ENCODE measurements at regions not wholly inside any gene's neighbourhood (a gene's known extent, or its start where the extent isn't known, plus 50 kb on each side); places are given as distances from the start of the nearest gene placed in this dataset.

GRCh38 chr5:143761663-143762062, 50.3 kb upstream of the HMHB1 start:
- no peak for DNase-seq (ENCODE audit: low spot score)

DNA sequence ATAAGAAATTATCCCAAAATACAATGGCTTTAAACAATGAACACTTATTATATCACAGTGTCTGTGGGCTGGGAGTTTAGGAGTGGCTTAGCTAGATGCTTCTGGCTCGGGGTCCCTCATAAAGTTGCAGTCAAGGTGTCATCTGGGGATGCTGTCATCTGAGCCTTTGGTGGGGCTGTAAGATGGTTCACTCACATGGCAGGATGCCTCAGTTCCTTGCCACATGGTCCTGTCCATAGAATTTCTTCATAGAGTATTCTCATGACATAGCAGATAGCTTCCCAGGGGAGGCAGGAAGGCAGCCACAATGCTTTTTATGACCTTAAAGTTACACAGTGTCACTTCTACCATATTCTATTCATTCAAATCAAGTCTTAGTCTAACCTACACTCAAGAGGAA, 51.2 kb upstream of the HMHB1 start:
- no peak for DNase-seq (ENCODE audit: low spot score)

- DNase-seq (ENCODE audit: low spot score), result no peak
Measured at GRCh38 chr5:143760131-143760505, 51.8 kb upstream of the HMHB1 start.

GRCh38 chr5:143759396-143760130, 52.4 kb upstream of the HMHB1 start:
- DNase-seq (ENCODE audit: low spot score), result no peak

DNA sequence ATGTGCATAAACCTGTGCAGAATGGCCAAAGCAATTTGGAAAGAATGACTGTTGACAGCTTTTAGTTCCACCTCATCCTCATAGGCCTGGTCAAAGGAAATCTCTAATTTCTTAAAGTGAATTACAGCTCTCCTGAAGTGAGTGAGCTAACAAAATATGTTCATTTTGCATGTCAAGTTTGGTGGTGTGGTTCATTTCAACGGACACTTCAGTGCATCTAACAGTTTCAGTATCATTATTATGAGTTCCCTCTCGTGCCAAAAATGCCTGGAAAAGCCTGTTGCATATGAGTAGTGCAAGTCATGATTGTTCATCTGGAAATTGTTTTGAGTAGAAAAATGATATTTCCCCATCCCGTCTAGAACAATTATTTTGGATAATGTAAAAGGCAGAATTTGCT, 53.2 kb upstream of the HMHB1 start:
- no peak for DNase-seq (ENCODE audit: low spot score)

DNA sequence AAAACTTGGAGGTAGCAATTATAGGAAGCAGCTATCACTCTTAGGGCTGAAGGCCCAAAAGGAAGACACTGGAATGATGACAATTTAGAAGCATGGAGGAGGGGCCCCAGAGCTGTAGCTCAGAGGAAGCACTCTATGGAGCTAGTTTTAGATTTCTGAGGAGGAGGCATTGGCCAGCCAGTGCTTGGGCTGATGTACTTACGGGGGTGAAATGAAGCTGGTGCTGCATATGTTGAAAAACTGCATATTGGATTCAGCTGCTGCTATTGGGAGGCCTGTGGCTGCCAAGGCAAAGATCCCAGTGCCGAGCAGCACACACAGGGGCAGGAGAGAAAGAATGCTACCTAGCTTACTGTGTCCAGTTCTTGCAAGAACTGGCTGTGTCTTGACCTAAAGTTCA, 53.9 kb upstream of the HMHB1 start:
- no peak for DNase-seq (ENCODE audit: low spot score)

DNA sequence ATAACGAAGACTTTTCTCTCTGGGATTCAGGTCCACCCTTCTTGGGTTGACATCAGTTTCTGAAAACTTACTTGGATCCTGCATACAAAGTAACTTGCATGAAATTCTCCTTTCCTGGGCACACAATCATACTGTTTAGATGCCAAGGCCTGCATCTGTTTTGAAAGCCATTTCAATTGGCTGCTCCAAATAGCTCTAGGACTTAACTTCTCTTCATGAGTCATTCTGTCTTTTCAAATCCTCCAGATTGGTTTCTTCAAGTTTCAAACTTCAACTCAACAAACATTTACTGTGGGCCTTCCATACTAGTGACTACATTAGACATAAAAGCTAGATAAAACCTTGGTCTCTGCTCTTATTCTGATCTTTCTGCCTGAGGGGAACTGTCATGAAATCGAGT, 54.8 kb upstream of the HMHB1 start:
- no peak for DNase-seq (ENCODE audit: low spot score)

DNA sequence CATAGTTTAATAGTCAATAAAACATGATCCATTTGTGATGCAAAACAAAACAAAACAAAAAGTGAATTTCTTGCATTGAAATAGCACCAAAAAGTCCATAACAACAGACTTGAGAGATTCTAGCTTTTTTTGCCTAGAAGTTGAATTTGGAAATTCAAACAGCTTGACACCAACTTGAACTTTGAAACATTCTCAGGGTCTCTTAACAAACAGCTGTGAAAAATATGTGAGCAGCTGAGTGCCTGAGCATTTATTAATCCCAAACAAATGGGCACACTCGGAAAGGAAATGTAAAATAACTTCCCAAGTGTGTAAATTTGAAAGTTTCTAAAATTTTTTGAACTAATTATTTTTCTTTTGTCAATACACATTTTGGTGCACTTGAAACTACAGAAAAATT, 56.0 kb upstream of the HMHB1 start:
- no peak for DNase-seq (ENCODE audit: low spot score)

DNA sequence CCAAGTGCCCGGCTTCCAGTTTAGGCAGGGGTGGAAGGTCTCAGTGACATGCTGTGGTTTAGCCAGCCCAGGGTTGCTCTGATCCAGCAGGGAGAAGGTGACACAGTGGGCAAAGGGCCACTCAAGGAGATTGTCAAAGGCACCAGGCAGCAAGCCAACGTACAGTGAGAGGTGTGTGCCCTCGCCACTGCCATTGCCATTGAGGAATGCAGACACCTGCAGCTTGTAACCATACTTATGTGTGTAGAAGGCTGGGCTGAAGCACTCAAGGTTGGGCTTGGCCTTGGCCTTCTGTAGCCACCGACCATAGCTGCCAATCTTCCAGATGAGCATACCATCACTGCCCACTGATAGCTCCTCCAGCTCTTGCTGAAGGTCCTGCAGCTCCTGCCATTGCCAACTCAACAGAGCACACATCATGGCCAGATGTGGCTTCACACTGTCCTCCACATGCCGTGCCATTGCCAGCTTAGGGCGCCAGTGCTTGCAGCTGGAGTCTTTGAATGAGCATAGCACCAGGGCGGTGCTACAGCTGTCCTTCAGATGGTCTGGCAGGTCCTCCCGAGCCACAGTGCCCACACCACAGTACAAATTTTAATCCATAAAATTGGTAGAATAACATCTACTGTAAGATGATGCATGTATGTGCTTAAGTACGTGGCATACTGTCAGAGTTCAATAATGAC, 59.7 kb upstream of the HMHB1 start:
- no peak for DNase-seq (ENCODE audit: low spot score)

DNA sequence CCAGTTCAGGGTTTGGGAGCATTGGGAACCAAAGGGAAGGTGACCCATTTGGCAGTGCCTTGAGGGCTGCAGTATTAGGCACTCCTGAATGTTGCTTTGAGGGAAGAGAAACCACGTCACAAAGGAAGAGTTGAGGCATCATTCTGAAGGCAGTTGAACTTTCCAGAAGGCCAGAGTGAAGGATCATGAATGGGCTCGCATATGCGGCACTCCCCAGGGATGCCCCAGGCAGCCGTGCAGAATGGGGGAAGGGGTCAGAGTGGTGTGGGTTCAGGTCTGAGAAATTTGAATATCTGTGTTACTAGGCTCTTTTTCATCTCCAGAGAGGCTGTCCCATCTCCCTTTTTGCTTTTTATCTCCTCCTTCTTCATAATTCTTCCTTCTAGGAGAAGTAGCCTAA, 60.6 kb upstream of the HMHB1 start:
- DNase-seq (ENCODE audit: low spot score), result no peak

DNA sequence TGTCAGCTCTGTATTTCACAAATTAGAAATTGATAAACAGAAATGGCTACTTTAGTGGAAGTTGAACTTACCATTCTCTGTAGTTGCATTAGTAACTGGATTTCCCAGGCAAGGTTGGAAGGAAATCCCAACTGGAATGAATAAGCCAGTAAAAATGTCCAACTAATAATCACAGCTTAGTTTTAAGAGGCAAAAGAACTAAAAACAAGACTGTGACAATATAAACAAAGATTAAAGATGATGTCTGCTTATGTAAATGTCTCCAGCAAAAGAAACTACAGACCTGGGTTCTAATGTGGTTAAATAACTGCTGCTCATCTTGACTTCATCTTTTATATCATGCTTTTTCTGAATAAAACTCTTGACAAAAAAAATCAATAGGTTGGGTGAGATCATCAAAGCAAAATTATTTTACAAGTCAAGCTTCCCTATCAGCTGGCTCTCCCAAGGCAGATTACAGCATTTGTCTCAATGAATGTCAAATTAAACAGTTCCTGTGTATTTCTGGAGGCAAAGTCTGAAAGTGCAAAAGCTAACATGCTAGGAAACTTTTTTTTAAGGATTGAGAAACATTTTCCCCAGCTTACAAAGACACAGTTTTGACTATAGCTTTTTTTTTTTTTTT, 62.3 kb upstream of the HMHB1 start:
- DNase-seq (ENCODE audit: low spot score), result no peak

DNA sequence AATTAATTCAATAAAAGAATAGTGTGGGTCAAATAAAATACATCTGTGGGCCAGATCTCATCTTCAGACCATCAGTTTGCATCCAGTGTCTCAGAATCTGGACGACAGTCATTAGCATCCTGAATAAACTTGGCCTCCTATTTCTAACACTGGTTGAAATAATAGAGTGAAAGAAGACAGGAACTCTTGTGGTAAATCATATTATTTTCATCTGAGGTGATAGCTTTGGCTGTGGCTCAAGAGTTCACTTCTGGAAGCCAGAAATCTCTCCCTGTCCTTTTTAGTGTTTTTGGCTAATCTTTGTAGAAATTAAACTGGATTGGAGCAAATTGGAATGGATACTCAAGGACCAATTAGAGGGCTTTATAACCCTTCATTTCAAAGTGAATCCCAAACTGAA, 63.4 kb upstream of the HMHB1 start:
- DNase-seq (ENCODE audit: low spot score), result no peak

GRCh38 chr5:143742951-143743350, 69.0 kb upstream of the HMHB1 start:
- no peak for DNase-seq (ENCODE audit: low spot score)

- DNase-seq (ENCODE audit: low spot score), result no peak
Measured at GRCh38 chr5:143741421-143741820, 70.5 kb upstream of the HMHB1 start.

DNA sequence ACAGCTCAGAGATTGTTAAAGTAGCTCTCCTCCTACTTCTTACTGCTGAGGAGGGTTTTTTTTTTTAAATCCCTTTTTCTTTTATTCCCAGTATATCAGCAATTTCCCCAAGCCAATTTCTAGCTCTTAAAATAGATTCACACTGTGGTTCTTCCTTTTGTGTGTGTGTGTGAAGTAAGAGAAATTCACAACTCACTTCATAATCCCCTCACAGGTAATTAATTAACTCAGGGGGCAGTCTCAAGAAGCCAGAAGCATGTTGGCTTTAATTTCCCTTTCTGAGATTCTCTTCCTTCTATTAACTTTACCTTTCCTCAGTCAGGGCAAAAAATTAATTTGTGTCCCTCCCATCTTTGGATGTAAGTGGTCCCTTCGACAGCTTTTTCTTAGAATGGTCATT, 71.0 kb upstream of the HMHB1 start:
- DNase-seq (ENCODE audit: low spot score), result no peak

GRCh38 chr5:143739746-143740145, 72.2 kb upstream of the HMHB1 start:
- DNase-seq (ENCODE audit: low spot score), result no peak

- no peak for DNase-seq (ENCODE audit: low spot score)
Measured at GRCh38 chr5:143738417-143739401, 73.3 kb upstream of the HMHB1 start.

DNA sequence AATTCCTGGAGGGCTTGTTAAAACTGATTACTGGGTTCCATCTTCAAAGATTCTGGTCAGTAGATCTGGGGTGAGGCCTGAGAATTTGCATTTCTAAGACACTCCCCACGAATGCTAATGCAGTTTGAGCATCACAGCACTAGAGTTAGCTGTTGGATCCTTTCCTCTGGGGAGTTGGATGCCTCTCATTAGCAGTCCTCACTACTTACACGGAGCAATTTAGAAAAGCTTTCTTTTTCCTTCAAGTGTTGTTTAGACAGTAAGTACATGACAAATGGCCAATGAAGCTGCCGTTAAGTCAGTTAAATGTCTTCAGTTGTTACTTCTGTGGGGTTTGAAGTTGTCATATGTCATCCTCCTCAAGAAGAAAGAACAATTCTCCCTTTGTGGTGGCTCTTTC, 74.9 kb upstream of the HMHB1 start:
- DNase-seq (ENCODE audit: low spot score), result no peak

- DNase-seq (ENCODE audit: low spot score), result no peak
Measured at GRCh38 chr5:143734456-143734780, 77.5 kb upstream of the HMHB1 start.

- no peak for DNase-seq (ENCODE audit: low spot score)
Measured at GRCh38 chr5:143733665-143734455, 78.1 kb upstream of the HMHB1 start.

DNA sequence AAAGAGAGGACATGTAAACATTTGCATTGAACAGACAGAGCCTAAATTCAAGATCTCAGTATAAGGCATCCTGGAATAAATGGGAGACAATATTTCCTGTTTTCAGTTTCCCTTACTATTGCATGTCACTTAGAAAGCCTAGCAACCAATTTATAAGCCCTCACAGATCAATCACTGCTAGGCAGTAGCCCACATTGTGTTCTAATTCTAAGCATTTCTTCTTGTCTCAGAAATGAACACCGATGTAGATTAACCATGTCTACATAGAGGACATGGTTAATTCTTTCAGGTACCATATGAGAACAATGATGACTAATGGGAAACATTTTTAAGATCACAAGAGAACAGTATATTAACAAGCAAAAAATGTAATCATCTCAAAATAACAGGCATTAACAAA, 79.6 kb upstream of the HMHB1 start:
- DNase-seq (ENCODE audit: low spot score), result no peak
